GM12878 (cell line): ENCODE measurements at regions not wholly inside any gene's neighbourhood (a gene's known extent, or its start where the extent isn't known, plus 50 kb on each side); places are given as distances from the start of the nearest gene placed in this dataset.

Source experiments
- ATAC-seq: fragments of 200-7000 bp; cut with Tn5 transposase; 3 replicates; pipeline ENCODE4 v1.9.1; 2020; ENCODE audit warnings: mild to moderate bottlenecking, moderate library complexity
- BruUV-seq: library from RNA; stranded (reverse); fragments of 400-500 nt; replicated peaks from 2 replicates; lab custom pipeline; 2021; lab: Mats Ljungman, UMichigan
- CTCF ChIA-PET: fragments of 300-600 bp; sonication (Branson Sonifier 250); formaldehyde crosslinking; extraction: SDS; loops from one replicate; lab custom pipeline; 2021; ENCODE audit warnings: inconsistent platforms; lab: Yijun Ruan, JAX
- POLR2A ChIA-PET: fragments of 350-600 bp; formaldehyde crosslinking; extraction: SDS; loops from one replicate; lab custom pipeline; 2021; ENCODE audit warnings: inconsistent platforms; lab: Charles Lee
- RAD21 ChIA-PET: fragments of 300-600 bp; sonication (Branson Sonifier 250); formaldehyde crosslinking; loops from one replicate; lab custom pipeline; 2023; ENCODE audit warnings: antibody characterized with exemption; ENCODE audit not compliant: unreplicated experiment; lab: Charles Lee
- SMC1A ChIA-PET: fragments of 300-600 bp; sonication (Branson Sonifier 250); formaldehyde crosslinking; loops from one replicate; lab custom pipeline; 2023; ENCODE audit not compliant: unreplicated experiment, uncharacterized antibody; lab: Charles Lee
- DNase-seq: peaks from one replicate; pipeline ENCODE4 v3.0.0-alpha.2; 2011; ENCODE audit warnings: low read depth, low spot score
- FAIRE-seq: peaks from 3 replicates; lab custom pipeline; 2011; peaks lifted over from hg19 to GRCh38; lab: Jason Lieb, UNC
- H2AFZ ChIP-seq: 2 replicates; pipeline ENCODE4 v1.6.0; 2011; ENCODE audit warnings: low read depth, low read length, control low read depth; ENCODE audit not compliant: control insufficient read depth
- H3K27ac ChIP-seq: 2 replicates; pipeline ENCODE4 v1.5.1; 2011; ENCODE audit warnings: control low read depth; ENCODE audit not compliant: control insufficient read depth, insufficient read depth
- H3K27me3 ChIP-seq, 2 experiments: replicated peaks in 1 of 2; 2 replicates each; pipeline versions ENCODE4 v1.6.0 to v1.6.1; 2011; ENCODE audit warnings: low read length in 1 of 2; ENCODE audit not compliant: control insufficient read depth in 2 of 2, insufficient read depth in 2 of 2
- H3K36me3 ChIP-seq, 2 experiments: 2 replicates each; pipeline ENCODE4 v1.5.1; 2011; ENCODE audit warnings: low read length in 1 of 2; ENCODE audit not compliant: control insufficient read depth in 2 of 2, insufficient read depth in 2 of 2
- H3K4me1 ChIP-seq: 2 replicates; pipeline ENCODE4 v1.6.1; 2011; ENCODE audit warnings: mild to moderate bottlenecking, low read length, moderate library complexity, mixed read lengths; ENCODE audit not compliant: control insufficient read depth, insufficient read depth
- H3K4me2 ChIP-seq: 2 replicates; pipeline ENCODE4 v1.6.0; 2011; ENCODE audit warnings: control low read depth; ENCODE audit not compliant: control insufficient read depth, insufficient read depth
- H3K4me3 ChIP-seq: fragments of 200-600 bp; sonication (generic); 2 replicates; pipeline ENCODE4 v1.5.1; 2016
- H3K79me2 ChIP-seq: 2 replicates; pipeline ENCODE4 v1.6.0; 2011; ENCODE audit warnings: low read length; ENCODE audit not compliant: control insufficient read depth, insufficient read depth
- H3K9ac ChIP-seq: 2 replicates; pipeline ENCODE4 v1.8.0; 2011; ENCODE audit warnings: low read length, control low read depth, mixed read lengths; ENCODE audit not compliant: control insufficient read depth, insufficient read depth
- H3K9me3 ChIP-seq: replicated peaks from 3 replicates; pipeline ENCODE4 v1.5.1; 2011; ENCODE audit warnings: mild to moderate bottlenecking, low read length; ENCODE audit not compliant: control insufficient read depth, insufficient read depth
- H4K20me1 ChIP-seq: 2 replicates; pipeline ENCODE4 v1.6.0; 2011; ENCODE audit not compliant: control insufficient read depth, insufficient read depth
- CBFB ChIP-seq: IDR thresholded peaks from 2 replicates; pipeline ENCODE4 v1.6.1; 2016; ENCODE audit warnings: antibody characterized with exemption, low read depth
- CHD1 ChIP-seq: IDR thresholded peaks from 2 replicates; pipeline ENCODE4 v1.6.1; 2012; ENCODE audit warnings: low read depth, low read length, improper control_type of control experiment
- CTCF ChIP-seq, 3 experiments: IDR thresholded peaks in 2 of 3; conservative IDR thresholded peaks in 1 of 3; 2 replicates each; pipeline ENCODE4 v1.5.1; 2011; ENCODE audit warnings: low read depth in 3 of 3, low read length in 3 of 3, mild to moderate bottlenecking in 3 of 3, control low read depth in 2 of 3, moderate library complexity in 2 of 3, inconsistent platforms in 1 of 3, mixed read lengths in 1 of 3; ENCODE audit not compliant: control insufficient read depth in 2 of 3, insufficient read depth in 1 of 3; ENCODE audit errors: extremely low read depth in 1 of 3
- E2F4 ChIP-seq: IDR thresholded peaks from 2 replicates; pipeline ENCODE4 v1.6.1; 2012; ENCODE audit warnings: low read depth, low read length, improper control_type of control experiment
- JUNB ChIP-seq: IDR thresholded peaks from 2 replicates; pipeline ENCODE4 v1.6.1; 2016; ENCODE audit warnings: antibody characterized with exemption, mild to moderate bottlenecking
- NKRF ChIP-seq: fragments of 450-650 bp; conservative IDR thresholded peaks from 2 replicates; pipeline ENCODE4 v1.6.1; 2017; ENCODE audit warnings: mild to moderate bottlenecking, moderate library complexity
- POLR2A ChIP-seq: IDR thresholded peaks from 2 replicates; pipeline ENCODE4 v1.6.1; 2011; ENCODE audit warnings: low read depth, mild to moderate bottlenecking, low read length
- POLR2AphosphoS5 ChIP-seq: IDR thresholded peaks from 2 replicates; pipeline ENCODE4 v1.6.1; 2011; ENCODE audit warnings: mild to moderate bottlenecking, low read length, inconsistent platforms
- RCOR1 ChIP-seq: conservative IDR thresholded peaks from 2 replicates; pipeline ENCODE4 v1.6.1; 2012; ENCODE audit warnings: low read depth, low read length, improper control_type of control experiment
- RUNX3 ChIP-seq: IDR thresholded peaks from 2 replicates; pipeline ENCODE4 v1.6.1; 2012; ENCODE audit warnings: low read length, inconsistent platforms
- SMAD5 ChIP-seq: IDR thresholded peaks from 2 replicates; pipeline ENCODE4 v1.6.1; 2016; ENCODE audit warnings: antibody characterized with exemption, low read depth
- TAF1 ChIP-seq: IDR thresholded peaks from 2 replicates; pipeline ENCODE4 v1.6.1; 2011; ENCODE audit warnings: mild to moderate bottlenecking, low read depth, low read length, borderline replicate concordance
- TARDBP ChIP-seq: IDR thresholded peaks from 2 replicates; pipeline ENCODE4 v1.6.1; 2016; ENCODE audit warnings: borderline replicate concordance
- TBL1XR1 ChIP-seq: IDR thresholded peaks from 2 replicates; pipeline ENCODE4 v1.6.1; 2012; ENCODE audit warnings: low read depth, low read length, improper control_type of control experiment
- USF2 ChIP-seq: IDR thresholded peaks from 2 replicates; pipeline ENCODE4 v1.6.1; 2011; ENCODE audit warnings: low read depth, low read length, improper control_type of control experiment, borderline replicate concordance
- ZNF207 ChIP-seq: fragments of 450-650 bp; IDR thresholded peaks from 2 replicates; pipeline ENCODE4 v1.6.1; 2014; ENCODE audit warnings: antibody characterized with exemption, mild to moderate bottlenecking, borderline replicate concordance
- ZSCAN29 ChIP-seq: fragments of 450-650 bp; IDR thresholded peaks from 2 replicates; pipeline ENCODE4 v1.6.1; 2017; ENCODE audit warnings: mild to moderate bottlenecking, moderate library complexity
- WGBS: methylation state at CpG from one replicate; pipeline ENCODE4 v1.1.6; 2016; ENCODE audit warnings: low lambda C conversion rate; ENCODE audit not compliant: insufficient replicate concordance, insufficient coverage; ENCODE audit errors: missing lambda C conversion rate; 5-methylcytosine and 5-hydroxymethylcytosine counted together
- in situ Hi-C: fragments of 300-500 bp; cut with MboI; formaldehyde crosslinking; loops from 9 replicates; pipeline ENCODE4 v1.14.3; 2018; ENCODE audit warnings: mixed read lengths
- intact Hi-C: fragments of 100-400 bp; cut with micrococcal nuclease; formaldehyde crosslinking; loops from one replicate; pipeline ENCODE4 v1.14.2; 2022; ENCODE audit not compliant: unreplicated experiment

GRCh38 chr20:60812561-60812960 lies 439.5 kb upstream of the CDH4 start:
- ATAC-seq: no peak
- H3K4me3 ChIP-seq: no peak overlapping the region
- no TSS peak for BruUV-seq

More at GRCh38 chr20:60812561-60812960, 439.5 kb upstream of the CDH4 start:
- Histone ChIP-seq H4K20me1 (no peaks in the 10 kb centered on the region), H3K27ac (no peak overlapping the region), H2AFZ (no peak overlapping the region), H3K9ac (no peak overlapping the region), H3K79me2 (no peaks in the 10 kb centered on the region), H3K4me2 (no peak overlapping the region), H3K27me3 (no peaks in the 10 kb centered on the region), H3K4me1 (no peaks in the 10 kb centered on the region), H3K36me3 (no peaks in the 10 kb centered on the region), H3K9me3 (no peaks in the 10 kb centered on the region; the same call in 2 of the 3 replicates)
- RAD21 ChIA-PET: no interaction called here
- SMC1A ChIA-PET: no interaction called here
- TF ChIP-seq JUNB (no peak), ZNF207 (no peak), TBL1XR1 (no peak), NKRF (no peak), CBFB (no peak), TAF1 (no peak), POLR2AphosphoS5 (no peak), TARDBP (no peak), POLR2A (no peak), CHD1 (no peak), E2F4 (no peak), SMAD5 (no peak), ZSCAN29 (no peak), USF2 (no peak), RCOR1 (no peak), CTCF (IDR thresholded peaks at IDR 0.05 in 2 of 3, conservative IDR thresholded peaks at IDR 0.05 in 1 of 3; ENCODE audit: control insufficient read depth in 2 of 3, extremely low read depth in 1 of 3, insufficient read depth in 1 of 3, low read depth in 3 of 3, low read length in 3 of 3) (no peak), RUNX3 (no peak)
- POLR2A ChIA-PET: no interaction called here
- intact Hi-C loops (no loop called here), in situ Hi-C loops (no loop called here)
- 18% methylated on average over 3 of the region's 3 CpGs for WGBS
- FAIRE-seq (no peak), DNase-seq (no peak)
- CTCF ChIA-PET: no interaction called here
